ENCODE measurements at regions not wholly inside any gene's neighbourhood (a gene's known extent, or its start where the extent isn't known, plus 50 kb on each side); places are given as distances from the start of the nearest gene placed in this dataset.

DNA sequence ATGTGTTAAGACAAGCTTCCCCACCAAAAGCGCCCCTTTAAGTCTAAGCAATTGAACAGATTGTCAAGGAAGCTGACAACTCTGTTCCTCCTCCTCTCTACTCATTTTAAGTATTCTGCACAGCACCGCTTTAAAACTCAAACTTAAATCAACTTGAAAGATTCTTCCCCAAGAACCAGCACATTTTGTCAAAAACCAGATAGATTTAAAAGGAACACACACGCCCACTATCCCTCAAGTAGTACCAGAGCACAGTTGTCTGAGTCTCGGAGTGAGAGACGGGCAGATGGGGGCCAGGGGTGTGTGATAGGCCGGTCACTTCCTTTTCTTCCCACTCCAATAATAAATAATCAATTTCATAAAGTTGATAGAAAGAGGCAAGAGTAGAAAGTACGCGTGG, 67.7 kb upstream of the POU3F3 start:
- TF ChIP-seq, protein P1, sequence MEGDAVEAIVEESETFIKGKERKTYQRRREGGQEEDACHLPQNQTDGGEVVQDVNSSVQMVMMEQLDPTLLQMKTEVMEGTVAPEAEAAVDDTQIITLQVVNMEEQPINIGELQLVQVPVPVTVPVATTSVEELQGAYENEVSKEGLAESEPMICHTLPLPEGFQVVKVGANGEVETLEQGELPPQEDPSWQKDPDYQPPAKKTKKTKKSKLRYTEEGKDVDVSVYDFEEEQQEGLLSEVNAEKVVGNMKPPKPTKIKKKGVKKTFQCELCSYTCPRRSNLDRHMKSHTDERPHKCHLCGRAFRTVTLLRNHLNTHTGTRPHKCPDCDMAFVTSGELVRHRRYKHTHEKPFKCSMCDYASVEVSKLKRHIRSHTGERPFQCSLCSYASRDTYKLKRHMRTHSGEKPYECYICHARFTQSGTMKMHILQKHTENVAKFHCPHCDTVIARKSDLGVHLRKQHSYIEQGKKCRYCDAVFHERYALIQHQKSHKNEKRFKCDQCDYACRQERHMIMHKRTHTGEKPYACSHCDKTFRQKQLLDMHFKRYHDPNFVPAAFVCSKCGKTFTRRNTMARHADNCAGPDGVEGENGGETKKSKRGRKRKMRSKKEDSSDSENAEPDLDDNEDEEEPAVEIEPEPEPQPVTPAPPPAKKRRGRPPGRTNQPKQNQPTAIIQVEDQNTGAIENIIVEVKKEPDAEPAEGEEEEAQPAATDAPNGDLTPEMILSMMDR (conservative IDR thresholded peaks at IDR 0.05; ENCODE audit: control insufficient read depth, insufficient read depth, low read depth, low read length), result no peak
- no peak overlapping the region for H3K4me3 ChIP-seq (ENCODE audit: control insufficient read depth, low read depth, low read length)
- DNase-seq (ENCODE audit: low read depth), result no peak

DNA sequence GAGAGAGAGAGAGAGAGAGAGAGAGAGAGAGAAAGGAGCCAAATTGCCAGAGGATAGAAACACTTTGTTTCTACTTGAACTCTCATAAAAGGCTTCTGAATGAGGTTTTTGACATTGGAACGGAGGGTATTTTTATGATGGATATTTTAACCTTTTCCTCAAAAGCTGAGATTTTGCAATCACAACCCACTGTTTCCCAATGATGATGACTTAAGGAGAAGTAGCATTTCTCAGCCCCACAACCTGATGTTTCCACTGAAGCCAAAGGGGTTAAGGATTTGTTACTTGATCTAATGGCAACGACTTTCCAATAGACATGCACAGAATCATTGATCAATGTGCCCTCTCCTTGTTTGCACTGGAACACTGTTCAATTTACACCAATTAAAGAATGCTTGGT, 67.1 kb upstream of the POU3F3 start:
- DNase-seq (ENCODE audit: low read depth), result no peak
- TF ChIP-seq, protein P1 (conservative IDR thresholded peaks at IDR 0.05; ENCODE audit: control insufficient read depth, insufficient read depth, low read depth, low read length), result no peak

DNA sequence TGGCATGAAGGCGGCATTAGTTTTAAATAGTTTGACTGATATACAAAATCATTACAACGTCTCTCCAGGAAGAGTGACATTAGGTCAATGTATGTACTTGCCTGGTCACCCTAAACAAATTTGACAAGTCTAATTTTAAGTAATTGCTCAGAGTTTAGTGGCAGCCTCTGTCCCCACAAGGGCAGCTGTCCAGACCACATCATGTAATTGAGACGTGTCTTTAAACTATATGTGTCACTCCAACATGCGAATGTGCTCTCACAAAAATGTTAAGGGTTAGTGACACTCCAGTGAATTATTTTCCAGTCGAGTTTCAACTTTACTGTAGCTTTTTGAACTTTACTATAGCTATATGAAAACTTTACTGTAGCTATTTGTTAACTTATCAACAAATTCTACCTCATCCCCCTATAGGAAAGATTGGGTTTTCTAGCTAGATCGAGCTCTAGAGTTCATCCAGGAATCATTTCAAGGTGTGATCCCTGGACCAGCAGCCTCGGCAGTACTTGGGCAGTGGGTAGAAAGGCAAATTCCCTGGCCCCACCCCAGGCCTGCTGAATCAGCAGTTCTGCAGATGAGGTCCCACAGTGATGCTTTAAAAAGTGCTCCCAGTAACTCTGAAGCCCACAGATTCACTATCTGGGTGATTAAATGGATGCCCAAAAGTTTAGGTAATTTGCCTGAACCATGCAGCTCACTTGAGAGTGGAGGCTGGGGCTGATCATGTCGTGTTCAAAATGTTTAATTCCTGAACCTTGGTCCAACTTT, 66.4 kb upstream of the POU3F3 start:
- no peak overlapping the region for H3K4me3 ChIP-seq (ENCODE audit: control insufficient read depth, low read depth, low read length)
- TF ChIP-seq, protein P1 (conservative IDR thresholded peaks at IDR 0.05; ENCODE audit: control insufficient read depth, insufficient read depth, low read depth, low read length), result no peak
- no peak for DNase-seq (ENCODE audit: low read depth)

More for the DNA sequence above, 67.1 kb upstream of the POU3F3 start:
- H3K4me3 ChIP-seq (ENCODE audit: control insufficient read depth, low read depth, low read length), result no peak overlapping the region

DNA sequence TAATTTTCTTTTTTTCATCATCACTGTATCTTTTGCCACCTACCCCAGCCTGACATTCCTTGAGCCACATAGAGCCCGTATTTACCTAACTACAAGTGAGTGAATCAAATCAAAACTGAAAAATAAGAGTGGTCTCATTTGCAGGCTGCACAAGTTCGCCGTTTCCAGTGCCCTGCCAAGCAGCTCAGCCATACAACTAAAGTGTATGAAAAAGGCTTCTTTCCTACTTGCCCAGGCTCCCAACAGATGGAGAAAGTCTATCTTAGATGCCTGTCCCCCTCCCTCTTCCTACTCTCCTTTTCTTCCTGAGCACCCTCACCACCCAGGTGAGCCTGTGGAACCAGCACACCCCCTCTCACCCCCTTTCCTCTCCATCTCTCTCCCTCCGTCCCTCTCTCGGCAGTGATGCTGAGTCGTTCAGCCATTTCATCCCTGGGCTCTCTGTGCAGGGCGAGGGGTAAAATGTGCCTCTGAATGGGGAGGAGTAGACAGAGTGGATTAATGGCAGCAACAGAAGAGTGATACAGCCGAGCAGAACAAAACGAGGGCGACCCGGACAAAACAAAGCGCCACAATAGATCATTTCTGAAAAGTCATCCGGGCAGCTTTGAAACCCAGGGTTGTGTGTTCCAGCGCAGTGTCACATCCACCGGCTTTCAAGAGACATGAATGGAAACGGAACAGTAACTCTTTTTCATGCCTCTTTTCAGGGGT, 65.0 kb upstream of the POU3F3 start:
- no peak for DNase-seq (ENCODE audit: low read depth)
- no peak overlapping the region for H3K4me3 ChIP-seq (ENCODE audit: control insufficient read depth, low read depth, low read length)
- TF ChIP-seq, protein P1 (conservative IDR thresholded peaks at IDR 0.05; ENCODE audit: control insufficient read depth, insufficient read depth, low read depth, low read length), result no peak

DNA sequence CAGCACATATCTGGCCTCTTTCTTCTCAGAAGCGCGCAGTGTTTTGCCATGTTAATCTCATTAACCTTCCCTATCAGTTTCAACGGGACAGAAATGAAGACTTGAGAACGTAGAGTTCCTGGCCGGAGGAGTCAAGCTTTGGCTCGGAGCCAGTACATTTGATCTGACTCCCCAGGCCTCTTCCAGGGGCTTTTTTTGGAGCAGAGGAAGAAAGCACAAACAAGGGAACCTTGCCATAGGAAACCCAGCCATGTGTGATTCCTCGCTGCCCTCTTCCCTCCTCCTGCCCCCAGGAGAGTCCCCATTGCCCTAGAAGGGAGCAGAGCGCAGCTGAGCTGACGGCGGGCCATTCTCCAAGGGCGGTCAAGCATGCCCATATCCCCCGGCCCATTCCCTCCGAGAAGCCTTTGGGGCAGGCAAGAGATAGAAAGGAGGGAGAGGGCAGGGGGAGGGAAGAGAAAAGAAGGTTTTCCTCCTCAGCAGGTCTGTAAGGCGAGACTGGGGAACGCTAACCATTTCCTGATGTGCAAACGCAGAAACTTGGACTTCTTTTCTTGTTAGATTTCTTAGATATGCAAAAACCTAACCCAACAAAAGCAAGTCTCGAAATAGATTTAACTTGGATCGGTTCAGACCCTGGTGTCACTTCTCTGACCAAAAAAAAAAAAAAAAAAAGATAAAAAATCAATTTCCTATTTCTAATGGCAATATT, 63.7 kb upstream of the POU3F3 start:
- TF ChIP-seq, protein P1 (conservative IDR thresholded peaks at IDR 0.05; ENCODE audit: control insufficient read depth, insufficient read depth, low read depth, low read length), result no peak
- H3K4me3 ChIP-seq (ENCODE audit: control insufficient read depth, low read depth, low read length), result no peak overlapping the region
- no peak for DNase-seq (ENCODE audit: low read depth)

DNA sequence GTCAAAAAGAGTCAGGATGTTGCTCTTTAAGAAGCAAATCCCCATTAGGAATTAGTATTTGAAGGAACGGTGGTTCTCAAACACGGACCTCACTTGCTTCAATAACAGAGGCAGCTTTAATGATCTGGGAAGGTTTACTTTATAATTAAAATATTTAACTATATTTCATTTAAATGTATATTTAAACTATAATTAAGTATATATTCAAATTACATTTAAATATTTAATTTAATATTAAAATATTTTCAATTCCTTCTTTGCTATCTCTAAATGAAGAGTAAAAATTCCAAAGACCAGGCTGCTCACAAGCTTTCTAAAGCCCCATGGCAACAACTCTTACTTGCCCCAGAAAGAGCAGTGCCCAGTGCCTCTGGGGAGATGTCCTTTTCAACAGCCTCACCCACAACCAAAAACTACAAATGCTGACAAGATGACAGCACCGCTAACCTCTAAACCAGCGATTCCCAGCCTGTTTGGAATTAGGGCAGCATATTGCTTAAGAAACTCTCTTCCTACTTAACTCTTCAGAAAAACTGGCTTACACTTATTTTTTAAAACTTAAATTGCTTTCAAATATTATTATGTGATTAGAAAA, 62.9 kb upstream of the POU3F3 start:
- TF ChIP-seq, protein P1 (conservative IDR thresholded peaks at IDR 0.05; ENCODE audit: control insufficient read depth, insufficient read depth, low read depth, low read length), result no peak
- no peak overlapping the region for H3K4me3 ChIP-seq (ENCODE audit: control insufficient read depth, low read depth, low read length)
- DNase-seq (ENCODE audit: low read depth), result no peak
